Spleen (tissue), 11 donors: ENCODE measurements at regions not wholly inside any gene's neighbourhood (a gene's known extent, or its start where the extent isn't known, plus 50 kb on each side); places are given as distances from the start of the nearest gene placed in this dataset.

Experiments used
- DNase-seq: peaks from one replicate; pipeline ENCODE4 v3.0.0-alpha.2; 2020
- H3K27ac ChIP-seq, 8 donors: fragments of 200-600 bp; sonication (generic) in 7 of 8; 1 replicate in 4 of 8; 2 replicates in 4 of 8; pipeline versions ENCODE4 v1.5.0 to v1.8.0; 2016 to 2021; ENCODE audit warnings: inconsistent platforms in 4 of 8, mild to moderate bottlenecking in 4 of 8, moderate library complexity in 1 of 8
- H3K27me3 ChIP-seq, 7 donors: fragments of 200-600 bp; sonication (generic) in 6 of 7; replicated peaks in 1 of 7; 1 replicate in 4 of 7; 2 replicates in 3 of 7; pipeline versions ENCODE4 v1.5.0 to v1.8.0; 2016 to 2021; ENCODE audit warnings: inconsistent platforms in 3 of 7, mild to moderate bottlenecking in 1 of 7
- H3K36me3 ChIP-seq, 6 donors: fragments of 200-600 bp; sonication (generic) in 5 of 6; 1 replicate in 4 of 6; 2 replicates in 2 of 6; pipeline versions ENCODE4 v1.5.0 to v1.8.0; 2016 to 2021; ENCODE audit warnings: inconsistent platforms in 2 of 6
- H3K4me1 ChIP-seq, 6 donors: fragments of 200-600 bp; sonication (generic) in 5 of 6; 1 replicate in 3 of 6; 2 replicates in 3 of 6; pipeline versions ENCODE4 v1.5.0 to v1.8.0; 2016 to 2021; ENCODE audit warnings: inconsistent platforms in 3 of 6
- H3K4me3 ChIP-seq, 8 donors: fragments of 200-600 bp; sonication (generic) in 7 of 8; 1 replicate in 4 of 8; 2 replicates in 4 of 8; pipeline versions ENCODE4 v1.5.0 to v1.8.0; 2016 to 2021; ENCODE audit warnings: inconsistent platforms in 4 of 8, mild to moderate bottlenecking in 4 of 8, moderate library complexity in 2 of 8
- H3K9me3 ChIP-seq, 8 donors: fragments of 200-600 bp; sonication (generic) in 7 of 8; 1 replicate in 4 of 8; 2 replicates in 4 of 8; pipeline versions ENCODE4 v1.5.0 to v1.8.0; 2016 to 2021; ENCODE audit warnings: inconsistent platforms in 4 of 8
- CTCF ChIP-seq, 11 experiments: fragments of 200-600 bp in 7 of 11; fragments of 450-650 bp in 4 of 11; sonication (generic) in 4 of 11; IDR thresholded peaks in 8 of 11; conservative IDR thresholded peaks in 3 of 11; 1 replicate in 7 of 11; 2 replicates in 4 of 11; pipeline versions ENCODE4 v1.4.0 to v1.8.0; 2016 to 2021; ENCODE audit warnings: antibody characterized with exemption in 11 of 11, inconsistent platforms in 4 of 11, mild to moderate bottlenecking in 1 of 11
- POLR2A ChIP-seq, 3 donors: fragments of 450-650 bp; IDR thresholded peaks; one replicate each; pipeline ENCODE4 v1.5.1; 2017; ENCODE audit warnings: antibody characterized with exemption in 3 of 3, mild to moderate bottlenecking in 1 of 3
- POLR2AphosphoS5 ChIP-seq, 3 donors: sonication (generic); formaldehyde crosslinking; IDR thresholded peaks; one replicate each; pipeline ENCODE4 v1.5.1; 2017; ENCODE audit warnings: antibody characterized with exemption in 3 of 3
- WGBS, 5 donors: extraction: QIAGEN DNeasy Blood & Tissue Kit in 3 of 5; methylation state at CpG; one replicate each; pipeline versions ENCODE4 v1.1.5 to v1.1.7; 2013 to 2018; 5-methylcytosine and 5-hydroxymethylcytosine counted together
- intact Hi-C: fragments of 100-400 bp; cut with DNase I; formaldehyde crosslinking; loops from one replicate; pipeline ENCODE4 v1.15.0; 2023; ENCODE audit warnings: low total_unique reads
- donor health status: healthy with polysubstance abuse.
- donor health status: DM: no; HTN: no; CAD: no; lungs with moderate emphysema.
- donor health status: DM: no; HTN: no; CAD: no.
- donor health status: Bipolar disorder and iron deficiency.
- donor health status: healthy.
- donor health status: DM: no; HTN: no; CAD: no.
- donor health status: DM: yes; HTN: yes; CAD: no.

GRCh38 chr5:88113429-88113828 is 155.2 kb downstream of the TMEM161B start:
- Histone ChIP-seq H3K4me1 (no peaks in the 10 kb centered on the region), H3K27ac (no peak overlapping the region), H3K4me3 (no peak overlapping the region), H3K36me3 (no peaks in the 10 kb centered on the region), H3K9me3 (no peaks in the 10 kb centered on the region), H3K27me3 (no peaks in the 10 kb centered on the region)
- intact Hi-C loops, result no loop called here
- no peak for DNase-seq
- WGBS, 5 donors, result 64 to 87% (median 73%) methylated on average over 1 of the region's 1 CpG
- TF ChIP-seq CTCF (IDR thresholded peaks at IDR 0.05 in 8 of 11, conservative IDR thresholded peaks at IDR 0.05 in 3 of 11) (no peak), POLR2AphosphoS5 (IDR thresholded peaks at IDR 0.05) (no peak), POLR2A (IDR thresholded peaks at IDR 0.05) (no peak)

- no peak for TF ChIP-seq POLR2A (IDR thresholded peaks at IDR 0.05)
- TF ChIP-seq CTCF (IDR thresholded peaks at IDR 0.05 in 8 of 11, conservative IDR thresholded peaks at IDR 0.05 in 3 of 11), result no peak
- TF ChIP-seq POLR2AphosphoS5 (IDR thresholded peaks at IDR 0.05), result no peak
- 87 to 92% (median 90%) methylated on average over 5 of the region's 5 CpGs for WGBS, 5 donors
- no peak for DNase-seq
These were observed 158.8 kb downstream of the TMEM161B start for GRCh38 chr5:88109818-88110217.

DNA sequence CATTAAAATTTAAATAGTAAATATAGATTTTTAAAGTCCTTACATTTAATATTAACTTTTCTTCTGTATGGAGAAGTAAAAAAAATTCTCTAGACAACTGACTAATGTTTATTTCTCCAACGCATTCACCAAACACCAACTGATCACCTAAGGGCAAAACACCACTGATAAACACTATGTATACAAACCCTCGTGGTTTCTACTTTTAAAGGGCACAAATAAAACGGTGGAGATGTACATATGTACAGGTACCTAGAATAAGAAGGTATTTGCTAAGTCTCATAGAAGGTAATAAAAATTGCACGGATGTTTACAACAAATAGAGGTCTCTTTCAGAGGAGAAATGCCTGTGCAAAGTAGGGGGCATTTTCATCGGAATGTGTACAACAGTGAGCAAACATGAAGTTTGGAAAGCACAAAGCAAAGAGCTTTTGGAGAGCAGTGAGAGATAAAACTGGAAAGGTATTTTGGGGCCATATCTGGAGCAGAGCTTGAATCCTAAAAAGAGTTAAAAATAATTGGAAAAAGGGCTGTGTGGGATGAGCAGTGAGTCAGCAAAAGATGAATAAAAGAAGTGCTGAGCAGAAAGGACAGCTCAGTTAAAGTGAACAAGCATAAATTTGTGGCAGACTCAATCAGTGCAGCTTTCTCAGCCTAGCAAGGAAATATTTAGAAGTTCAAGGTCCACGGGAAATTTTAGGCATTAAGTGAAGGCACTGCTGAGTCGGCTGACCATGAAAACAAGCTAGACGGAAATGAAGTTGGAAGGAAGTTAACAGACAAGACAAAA is 160.0 kb downstream of the TMEM161B start:
- TF ChIP-seq POLR2A (IDR thresholded peaks at IDR 0.05) (no peak), POLR2AphosphoS5 (IDR thresholded peaks at IDR 0.05) (no peak), CTCF (IDR thresholded peaks at IDR 0.05 in 8 of 11, conservative IDR thresholded peaks at IDR 0.05 in 3 of 11) (no peak)
- H3K27me3 ChIP-seq, result peaks cover 0 to 7% (median 0%) of the 10 kb centered on the region in 7 donors
- 72 to 76% (median 74%) methylated on average over 8 of the region's 8 CpGs for whole genome bisulfite sequencing, 5 donors
- DNase-seq, result no peak
- intact Hi-C loops, result no loop called here
- H3K4me3 ChIP-seq, result no peak overlapping the region
- H3K27ac ChIP-seq, result no peak overlapping the region
- no peaks in the 10 kb centered on the region for H3K4me1 ChIP-seq
- no peaks in the 10 kb centered on the region for H3K36me3 ChIP-seq
- H3K9me3 ChIP-seq, result no peaks in the 10 kb centered on the region

More at GRCh38 chr5:88109818-88110217, 158.8 kb downstream of the TMEM161B start:
- Histone ChIP-seq H3K36me3 (no peaks in the 10 kb centered on the region), H3K27ac (no peak overlapping the region), H3K9me3 (no peaks in the 10 kb centered on the region), H3K27me3 (peaks cover 0 to 7% (median 0%) of the 10 kb centered on the region in 7 donors), H3K4me3 (no peak overlapping the region), H3K4me1 (no peaks in the 10 kb centered on the region)
- intact Hi-C loops, result no loop called here

- Histone ChIP-seq H3K4me3 (no peak overlapping the region), H3K27me3 (no peaks in the 10 kb centered on the region), H3K9me3 (no peaks in the 10 kb centered on the region), H3K27ac (no peak overlapping the region), H3K36me3 (no peaks in the 10 kb centered on the region), H3K4me1 (peaks cover 0 to 6% (median 0%) of the 10 kb centered on the region in 6 donors)
- 54 to 67% (median 55%) methylated on average over 2 of the region's 2 CpGs for WGBS, 5 donors
- no peak for TF ChIP-seq CTCF (IDR thresholded peaks at IDR 0.05 in 8 of 11, conservative IDR thresholded peaks at IDR 0.05 in 3 of 11)
- no peak for TF ChIP-seq POLR2AphosphoS5 (IDR thresholded peaks at IDR 0.05)
- TF ChIP-seq POLR2A (IDR thresholded peaks at IDR 0.05), result no peak
- DNase-seq, result no peak
- intact Hi-C loops, result no loop called here
These were observed 173.6 kb downstream of the TMEM161B start for GRCh38 chr5:88094906-88095496.
